ENCODE measurements at regions not wholly inside any gene's neighbourhood (a gene's known extent, or its start where the extent isn't known, plus 50 kb on each side); places are given as distances from the start of the nearest gene placed in this dataset.

GRCh38 chr6:1554141-1554475 is 55.6 kb upstream of the FOXC1 start:
- no peaks in the 10 kb centered on the region for H3K4me1 ChIP-seq (ENCODE audit: insufficient read depth, low read length)
- no peak overlapping the region for H3K9ac ChIP-seq (ENCODE audit: low read length)
- no peak for TF ChIP-seq EZH2 (IDR thresholded peaks at IDR 0.05; ENCODE audit: insufficient read depth, low read length)
- TF ChIP-seq CTCF (IDR thresholded peaks at IDR 0.05; ENCODE audit: insufficient read depth, low read depth, low read length): no peak
- H2AFZ ChIP-seq (ENCODE audit: low read depth, low read length): no peak overlapping the region
- peaks cover 5% of the 10 kb centered on the region for H3K9me3 Mint-ChIP-seq (ENCODE audit: unreplicated experiment)
- no peak overlapping the region for H3K4me2 ChIP-seq (ENCODE audit: low read length)
- no peaks in the 10 kb centered on the region for H3K36me3 ChIP-seq (ENCODE audit: insufficient read depth, low read length)
- H3K27me3 ChIP-seq (ENCODE audit: insufficient read depth, low read length): no peaks in the 10 kb centered on the region
- H4K20me1 ChIP-seq (ENCODE audit: insufficient read depth, low read length): no peaks in the 10 kb centered on the region
- H3K27ac ChIP-seq (ENCODE audit: low read depth, low read length): no peak overlapping the region
- no peaks in the 10 kb centered on the region for H3K36me3 Mint-ChIP-seq (ENCODE audit: low read depth, unreplicated experiment)
- no peaks in the 10 kb centered on the region for H3K79me2 ChIP-seq (ENCODE audit: insufficient read depth, low read length)
- H3K4me3 ChIP-seq (ENCODE audit: insufficient read depth, low read depth, low read length): no peak overlapping the region
- no peak overlapping the region for H3K27ac Mint-ChIP-seq (ENCODE audit: unreplicated experiment)
- DNase-seq (ENCODE audit: low read depth): no peak
- H3K9me3 ChIP-seq (ENCODE audit: insufficient read depth, low read depth, low read length): no peaks in the 10 kb centered on the region
- FAIRE-seq: no peak
- peaks cover 4% of the 10 kb centered on the region for H3K27me3 Mint-ChIP-seq (ENCODE audit: low read depth, unreplicated experiment)
- H3K4me1 Mint-ChIP-seq (ENCODE audit: low read depth, unreplicated experiment): no peaks in the 10 kb centered on the region
- H3K4me3 Mint-ChIP-seq (ENCODE audit: unreplicated experiment): no peak overlapping the region

GRCh38 chr6:1554476-1555310 is 55.0 kb upstream of the FOXC1 start:
- Mint-ChIP-seq H3K9me3 (ENCODE audit: unreplicated experiment) (peaks cover 5% of the 10 kb centered on the region), H3K27me3 (ENCODE audit: low read depth, unreplicated experiment) (peaks cover 4% of the 10 kb centered on the region), H3K4me3 (ENCODE audit: unreplicated experiment) (no peak overlapping the region), H3K4me1 (ENCODE audit: low read depth, unreplicated experiment) (no peaks in the 10 kb centered on the region), H3K36me3 (ENCODE audit: low read depth, unreplicated experiment) (no peaks in the 10 kb centered on the region), H3K27ac (ENCODE audit: unreplicated experiment) (no peak overlapping the region)
- FAIRE-seq: no peak
- H2AFZ ChIP-seq (ENCODE audit: low read depth, low read length): peak overlapping the region; percentile 93
- H3K9ac ChIP-seq (ENCODE audit: low read length): peak overlapping the region; percentile 64
- no peak for DNase-seq (ENCODE audit: low read depth)
- H3K36me3 ChIP-seq (ENCODE audit: insufficient read depth, low read length): no peaks in the 10 kb centered on the region
- peak overlapping the region; percentile 79 for H3K4me2 ChIP-seq (ENCODE audit: low read length)
- no peaks in the 10 kb centered on the region for H3K27me3 ChIP-seq (ENCODE audit: insufficient read depth, low read length)
- H3K4me1 ChIP-seq (ENCODE audit: insufficient read depth, low read length): no peaks in the 10 kb centered on the region
- no peaks in the 10 kb centered on the region for H4K20me1 ChIP-seq (ENCODE audit: insufficient read depth, low read length)
- no peaks in the 10 kb centered on the region for H3K9me3 ChIP-seq (ENCODE audit: insufficient read depth, low read depth, low read length)
- TF ChIP-seq CTCF (IDR thresholded peaks at IDR 0.05; ENCODE audit: insufficient read depth, low read depth, low read length) (peak; percentile 50), EZH2 (IDR thresholded peaks at IDR 0.05; ENCODE audit: insufficient read depth, low read length) (no peak)
- no peak overlapping the region for H3K27ac ChIP-seq (ENCODE audit: low read depth, low read length)
- H3K79me2 ChIP-seq (ENCODE audit: insufficient read depth, low read length): no peaks in the 10 kb centered on the region
- peak overlapping the region; percentile 63 for H3K4me3 ChIP-seq (ENCODE audit: insufficient read depth, low read depth, low read length)

GRCh38 chr6:1558388-1558787 is 51.3 kb upstream of the FOXC1 start:
- FAIRE-seq (no peak), DNase-seq (ENCODE audit: low read depth) (no peak)
- Histone ChIP-seq H3K79me2 (ENCODE audit: insufficient read depth, low read length) (no peaks in the 10 kb centered on the region), H3K4me3 (ENCODE audit: insufficient read depth, low read depth, low read length) (no peak overlapping the region), H2AFZ (ENCODE audit: low read depth, low read length) (no peak overlapping the region), H3K27me3 (ENCODE audit: insufficient read depth, low read length) (no peaks in the 10 kb centered on the region), H3K4me1 (ENCODE audit: insufficient read depth, low read length) (no peaks in the 10 kb centered on the region), H3K9ac (ENCODE audit: low read length) (no peak overlapping the region), H3K27ac (ENCODE audit: low read depth, low read length) (no peak overlapping the region), H3K36me3 (ENCODE audit: insufficient read depth, low read length) (no peaks in the 10 kb centered on the region), H3K4me2 (ENCODE audit: low read length) (no peak overlapping the region), H4K20me1 (ENCODE audit: insufficient read depth, low read length) (no peaks in the 10 kb centered on the region), H3K9me3 (ENCODE audit: insufficient read depth, low read depth, low read length) (no peaks in the 10 kb centered on the region)
- Mint-ChIP-seq H3K4me1 (ENCODE audit: low read depth, unreplicated experiment) (no peaks in the 10 kb centered on the region), H3K27ac (ENCODE audit: unreplicated experiment) (no peak overlapping the region), H3K27me3 (ENCODE audit: low read depth, unreplicated experiment) (peaks cover 4% of the 10 kb centered on the region), H3K9me3 (ENCODE audit: unreplicated experiment) (peaks cover 5% of the 10 kb centered on the region), H3K4me3 (ENCODE audit: unreplicated experiment) (no peak overlapping the region), H3K36me3 (ENCODE audit: low read depth, unreplicated experiment) (no peaks in the 10 kb centered on the region)
- TF ChIP-seq CTCF (IDR thresholded peaks at IDR 0.05; ENCODE audit: insufficient read depth, low read depth, low read length) (no peak), EZH2 (IDR thresholded peaks at IDR 0.05; ENCODE audit: insufficient read depth, low read length) (no peak)

All from astrocyte (in vitro differentiated cells and primary cell).